Erythroblast (primary cell): ENCODE measurements at regions not wholly inside any gene's neighbourhood (a gene's known extent, or its start where the extent isn't known, plus 50 kb on each side); places are given as distances from the start of the nearest gene placed in this dataset.

Source experiments
- DNase-seq, 2 experiments: peaks; one replicate each; lab custom pipeline; 2025; lab: John Stamatoyannopoulos, UW
- GATA1 ChIP-seq: IDR thresholded peaks from 2 replicates; pipeline ENCODE4 v1.6.1; 2011; ENCODE audit warnings: low read depth, mild to moderate bottlenecking, control low read depth, low read length, moderate library complexity
- POLR2A ChIP-seq: IDR thresholded peaks from 2 replicates; pipeline ENCODE4 v1.6.1; 2011; ENCODE audit warnings: mild to moderate bottlenecking, low read length

- no peak for DNase-seq
- no peak for TF ChIP-seq POLR2A
- no peak for TF ChIP-seq GATA1
These were observed 417.1 kb downstream of the RAB28 start for GRCh38 chr4:13067077-13067476.

- DNase-seq, result no peak
- TF ChIP-seq POLR2A (no peak), GATA1 (no peak)
These were observed 425.1 kb downstream of the RAB28 start for GRCh38 chr4:13059019-13059418.

GRCh38 chr4:13056630-13057189 lies 427.4 kb downstream of the RAB28 start:
- no peak for TF ChIP-seq POLR2A
- no peak for TF ChIP-seq GATA1
- no peak for DNase-seq

- TF ChIP-seq POLR2A (no peak), GATA1 (no peak)
- DNase-seq, result no peak
These were observed 429.6 kb downstream of the RAB28 start for GRCh38 chr4:13054420-13054970.

GRCh38 chr4:13047591-13047990 lies 436.5 kb downstream of the RAB28 start:
- DNase-seq, result no peak
- TF ChIP-seq GATA1, result no peak
- TF ChIP-seq POLR2A, result no peak

GRCh38 chr4:13036841-13037240 lies 447.3 kb downstream of the RAB28 start:
- TF ChIP-seq POLR2A (no peak), GATA1 (no peak)

GRCh38 chr4:13032936-13033335 lies 451.2 kb downstream of the RAB28 start:
- no peak for DNase-seq
- TF ChIP-seq POLR2A (no peak), GATA1 (no peak)

More at GRCh38 chr4:13036841-13037240, 447.3 kb downstream of the RAB28 start:
- no peak for DNase-seq

- TF ChIP-seq GATA1 (no peak), POLR2A (no peak)
- no peak for DNase-seq
These were observed 459.7 kb downstream of the RAB28 start for GRCh38 chr4:13024147-13025105.

- no peak for DNase-seq
- TF ChIP-seq POLR2A, result no peak
- no peak for TF ChIP-seq GATA1
These were observed 476.2 kb downstream of the RAB28 start for GRCh38 chr4:13007802-13008470.

GRCh38 chr4:12993923-12994322 lies 490.2 kb downstream of the RAB28 start:
- TF ChIP-seq GATA1, result no peak
- no peak for TF ChIP-seq POLR2A

GRCh38 chr4:12987284-12987683 lies 496.9 kb downstream of the RAB28 start:
- no peak for DNase-seq
- TF ChIP-seq GATA1, result no peak
- TF ChIP-seq POLR2A, result no peak

More at GRCh38 chr4:12993923-12994322, 490.2 kb downstream of the RAB28 start:
- DNase-seq, result no peak

GRCh38 chr4:12979797-12980196 lies 504.3 kb downstream of the RAB28 start:
- DNase-seq, result no peak

GRCh38 chr4:12978310-12978709 lies 505.8 kb downstream of the RAB28 start:
- TF ChIP-seq POLR2A, result no peak
- no peak for TF ChIP-seq GATA1
- no peak for DNase-seq

More at GRCh38 chr4:12979797-12980196, 504.3 kb downstream of the RAB28 start:
- TF ChIP-seq GATA1 (no peak), POLR2A (no peak)
